ENCODE measurements at regions not wholly inside any gene's neighbourhood (a gene's known extent, or its start where the extent isn't known, plus 50 kb on each side); places are given as distances from the start of the nearest gene placed in this dataset.
"Not testable (repeated sequence)": the region's sequence is repeated elsewhere in the genome, so short reads cannot be mapped to it uniquely, and the experiment has no call there.

DNA sequence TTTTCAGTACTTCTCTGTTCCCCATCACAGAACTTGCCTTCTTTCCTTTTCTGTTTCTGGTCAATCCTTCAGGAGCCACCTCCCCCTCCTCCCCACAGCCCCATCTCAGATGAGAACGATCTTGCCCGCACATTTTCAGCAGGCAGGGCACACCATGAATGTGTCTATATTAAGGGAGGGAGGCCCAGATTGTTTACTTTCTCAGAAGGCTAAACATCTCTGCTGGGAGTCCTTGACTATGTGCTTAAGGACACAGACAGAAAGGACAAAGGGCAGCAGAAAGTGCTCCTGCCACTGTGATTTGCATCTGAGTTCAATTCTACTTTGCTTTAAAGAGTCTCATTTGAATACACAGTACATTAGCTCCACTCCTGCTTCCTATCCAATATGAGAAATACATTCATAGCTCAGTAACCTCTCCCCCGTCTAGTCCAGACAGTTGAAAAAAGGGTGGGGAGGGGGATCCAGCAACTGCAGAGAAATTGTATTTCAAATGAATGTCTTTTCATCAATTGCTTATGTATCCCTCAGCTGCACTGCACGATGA lies 175.0 kb upstream of the PARD3B start:
- DNase-seq, result no peak

DNA sequence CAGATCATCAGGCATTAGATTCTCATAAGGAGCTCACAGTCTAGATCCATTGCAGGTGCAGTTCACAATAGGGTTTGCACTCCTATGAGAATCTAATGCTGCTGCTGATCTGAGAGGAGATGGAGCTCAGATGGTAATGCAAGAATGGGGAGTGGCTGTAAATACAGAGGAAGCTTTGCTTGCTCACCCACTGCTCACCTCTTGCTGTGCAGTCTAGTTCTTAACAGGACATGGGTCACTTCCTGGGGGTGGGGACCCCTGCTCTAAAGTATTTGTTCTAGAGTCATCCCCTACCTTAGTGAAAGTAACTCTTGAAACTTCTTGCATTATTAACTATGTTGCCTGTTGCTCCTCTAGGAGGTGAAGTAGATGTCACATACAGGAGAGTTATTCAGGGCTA lies 171.3 kb upstream of the PARD3B start:
- DNase-seq, result no peak

GRCh38 chr2:204380141-204380881 lies 165.0 kb upstream of the PARD3B start:
- no peak for DNase-seq

DNA sequence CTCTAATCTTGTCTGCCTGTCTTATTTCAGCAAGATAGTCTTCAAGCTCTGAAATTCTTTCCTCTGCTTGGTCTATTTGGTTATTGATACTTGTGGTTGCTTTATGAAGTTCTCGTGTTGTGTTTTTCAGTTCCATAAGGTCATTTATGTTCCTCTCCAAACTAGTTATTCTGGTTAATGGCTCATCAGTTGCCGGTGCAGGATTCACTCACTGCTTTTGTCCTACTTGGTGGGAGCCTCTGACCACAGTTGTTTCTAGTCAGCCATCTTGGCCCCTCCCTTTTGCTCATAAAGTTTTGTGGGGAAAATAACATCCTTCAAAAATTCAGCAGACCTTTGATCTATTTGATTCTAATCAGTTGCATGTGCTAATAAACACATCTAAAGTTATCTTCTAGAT lies 158.6 kb upstream of the PARD3B start:
- no peak for DNase-seq

- DNase-seq, result no peak
Observed at GRCh38 chr2:204389120-204389519, 156.2 kb upstream of the PARD3B start.

GRCh38 chr2:204389856-204390255 lies 155.4 kb upstream of the PARD3B start:
- DNase-seq, result no peak

DNA sequence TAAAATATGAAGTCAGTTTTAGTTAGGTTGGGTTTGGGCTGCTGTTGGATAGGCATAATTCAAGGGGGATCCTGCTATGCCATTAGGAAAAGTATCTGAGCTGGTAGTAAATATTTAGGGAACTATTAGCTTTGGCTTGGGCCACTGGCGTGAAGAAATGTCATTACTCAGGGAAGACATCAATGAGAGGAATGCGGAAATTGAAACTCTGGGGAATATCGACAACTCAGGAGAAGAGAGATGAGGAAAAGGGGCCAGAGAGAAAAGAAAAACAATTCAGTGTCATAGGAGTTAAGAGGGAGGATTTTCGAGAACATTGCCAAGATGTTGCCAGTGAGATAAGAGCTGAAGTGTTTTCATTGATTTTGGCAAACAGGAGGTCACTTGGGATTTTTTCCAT lies 149.7 kb upstream of the PARD3B start:
- no peak for DNase-seq

DNA sequence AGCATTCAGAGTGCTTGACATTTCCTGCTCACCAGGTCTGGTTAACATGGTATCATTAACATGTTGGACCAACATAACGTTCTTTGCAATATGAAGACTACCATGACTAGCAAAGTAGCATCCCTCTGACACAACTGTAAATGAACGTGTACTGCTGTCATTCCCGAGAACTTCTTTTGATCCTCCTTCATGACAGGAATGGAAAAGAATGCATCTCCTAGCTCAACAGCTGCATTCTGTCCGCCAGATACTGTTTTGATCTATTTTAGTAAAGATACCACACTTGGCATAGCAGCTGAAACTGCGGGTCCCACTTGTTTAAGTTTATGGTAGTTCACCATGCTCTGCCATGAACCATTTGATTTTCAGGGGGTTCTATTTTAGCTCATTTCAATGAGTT lies 144.2 kb upstream of the PARD3B start:
- DNase-seq, result no peak

DNA sequence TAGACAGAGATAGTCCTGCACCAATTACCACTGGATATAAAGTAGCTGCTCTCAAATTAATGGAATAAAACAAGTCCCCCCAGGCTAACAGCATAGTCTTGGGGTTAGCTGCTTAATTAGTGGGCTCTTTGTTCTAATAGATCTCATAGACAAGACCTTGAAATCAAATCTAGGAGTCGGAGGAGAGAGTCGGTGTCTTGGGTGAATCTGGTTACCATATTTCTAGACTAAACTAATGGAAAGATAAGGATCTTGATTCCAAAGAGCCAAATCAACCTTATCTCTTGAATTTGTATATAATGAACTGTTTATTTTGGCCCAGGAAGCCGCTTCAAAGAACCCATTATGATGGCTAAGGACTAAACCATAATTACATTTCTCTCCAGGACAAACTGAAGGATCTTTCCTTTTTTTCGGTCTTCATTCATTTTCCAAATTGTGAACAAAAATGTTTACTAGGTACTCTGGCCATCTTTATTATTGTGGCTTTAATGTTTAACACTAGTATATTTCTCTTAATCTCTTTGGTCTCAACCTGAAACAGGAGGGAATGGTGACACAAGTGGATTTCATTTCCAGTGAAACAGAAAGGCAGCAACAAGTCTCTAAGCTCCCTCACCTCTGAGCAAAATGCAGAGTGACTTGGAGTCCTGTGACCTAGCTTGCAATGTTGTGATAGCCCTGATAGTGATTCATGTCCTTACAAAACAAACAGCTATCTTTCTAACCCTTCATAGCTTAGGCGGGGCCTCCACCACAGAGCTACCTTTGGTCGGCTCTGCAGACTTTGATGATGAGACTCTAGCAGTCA lies 137.9 kb upstream of the PARD3B start:
- no peak for DNase-seq

DNA sequence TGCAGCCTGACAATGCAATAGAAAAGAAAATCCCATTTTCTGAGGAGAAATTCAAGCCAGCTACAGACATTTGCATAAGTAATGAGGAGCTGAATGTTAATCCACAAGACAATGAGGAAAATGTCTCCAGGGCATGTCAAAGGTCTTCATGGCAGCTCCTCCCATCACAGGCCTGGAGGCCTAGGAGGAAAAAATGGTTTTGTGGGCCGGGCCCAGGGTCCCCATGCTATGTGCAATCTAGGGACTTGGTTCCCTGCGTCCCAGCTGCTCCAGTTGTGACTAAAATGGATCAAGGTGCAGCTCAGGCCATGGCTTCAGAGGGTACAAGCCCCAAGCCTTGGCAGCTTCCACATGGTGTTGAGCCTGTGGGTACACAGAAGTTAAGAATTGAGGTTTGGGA lies 132.5 kb upstream of the PARD3B start:
- not testable (repeated sequence) for DNase-seq

- no peak for DNase-seq
Observed at GRCh38 chr2:204415406-204416181, 129.7 kb upstream of the PARD3B start.

DNA sequence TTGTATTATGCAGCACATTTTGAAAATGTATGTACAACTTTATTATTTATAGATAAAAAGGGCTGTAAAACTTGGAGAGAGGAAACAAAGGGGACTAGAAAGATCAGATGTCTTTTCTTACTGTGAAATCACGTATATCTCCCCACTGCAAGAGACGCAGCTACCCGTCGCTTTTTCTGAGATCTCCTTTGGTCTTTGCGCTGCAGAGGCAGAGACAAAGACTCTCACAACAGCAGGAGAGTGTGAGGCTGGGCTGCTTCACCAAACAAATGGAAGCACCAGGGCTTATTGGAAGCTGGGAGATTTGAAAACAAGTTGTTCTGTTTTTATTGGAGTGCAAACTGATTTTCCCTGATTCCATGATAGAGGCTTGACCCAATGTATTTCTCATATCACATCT lies 129.0 kb upstream of the PARD3B start:
- DNase-seq, result no peak

DNA sequence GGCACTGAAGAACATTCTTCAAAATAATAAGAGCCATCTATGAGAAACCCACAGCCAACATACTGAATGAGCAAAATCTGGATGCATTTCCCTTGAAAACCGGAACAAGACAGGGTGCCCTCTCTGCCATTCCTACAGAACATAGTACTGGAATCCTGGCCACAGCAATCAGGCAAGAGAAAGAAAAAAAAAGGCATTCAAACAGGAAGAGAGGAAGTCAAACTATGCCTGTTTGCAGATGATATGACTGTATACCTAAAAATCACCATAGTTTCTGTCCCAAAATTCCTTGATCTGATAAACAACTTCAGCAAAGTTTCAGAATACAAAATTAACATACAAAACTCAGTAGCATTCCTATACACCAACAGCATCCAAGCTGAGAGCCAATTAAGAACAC lies 119.5 kb upstream of the PARD3B start:
- no peak for DNase-seq

GRCh38 chr2:204428675-204429074 lies 116.6 kb upstream of the PARD3B start:
- no peak for DNase-seq

DNA sequence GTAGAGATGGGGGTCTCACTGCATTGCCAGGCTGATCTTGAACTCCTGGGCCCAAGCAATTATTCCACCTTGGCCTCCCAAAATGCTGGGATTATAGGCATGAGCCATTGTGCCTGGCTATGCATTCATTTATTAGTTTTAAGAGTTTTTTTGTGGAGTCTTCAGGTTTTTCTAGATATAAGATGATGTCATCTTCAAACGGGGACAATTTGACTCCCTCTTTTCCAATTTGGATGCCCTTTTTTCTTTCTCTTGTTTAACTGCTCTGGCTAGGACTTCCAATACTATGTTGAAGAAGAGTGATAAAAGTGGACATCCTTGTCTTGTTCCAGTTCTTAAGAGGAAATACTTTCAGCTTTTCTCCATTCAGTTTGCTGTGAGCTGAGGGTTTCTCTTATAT lies 113.7 kb upstream of the PARD3B start:
- no peak for DNase-seq

DNA sequence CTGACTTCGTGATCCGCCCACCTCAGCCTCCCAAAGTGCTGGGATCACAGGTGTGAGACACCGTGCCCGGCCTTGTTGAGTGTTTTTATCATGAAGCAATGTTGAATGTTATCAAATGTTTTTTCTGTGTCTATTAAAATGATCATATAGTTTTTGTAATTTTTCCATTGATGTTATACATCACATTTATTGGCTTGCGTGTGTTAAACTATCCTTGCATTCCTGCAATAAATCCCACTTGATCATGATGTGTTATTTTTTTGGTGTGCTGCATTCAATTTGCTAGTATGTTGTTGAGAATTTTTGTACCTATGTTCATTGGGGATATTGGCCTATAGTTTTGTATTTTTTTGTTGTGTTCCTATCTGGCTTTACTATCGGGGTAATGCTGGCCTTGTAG lies 113.1 kb upstream of the PARD3B start:
- DNase-seq, result no peak

GRCh38 chr2:204434660-204435462 lies 110.4 kb upstream of the PARD3B start:
- DNase-seq, result no peak

DNA sequence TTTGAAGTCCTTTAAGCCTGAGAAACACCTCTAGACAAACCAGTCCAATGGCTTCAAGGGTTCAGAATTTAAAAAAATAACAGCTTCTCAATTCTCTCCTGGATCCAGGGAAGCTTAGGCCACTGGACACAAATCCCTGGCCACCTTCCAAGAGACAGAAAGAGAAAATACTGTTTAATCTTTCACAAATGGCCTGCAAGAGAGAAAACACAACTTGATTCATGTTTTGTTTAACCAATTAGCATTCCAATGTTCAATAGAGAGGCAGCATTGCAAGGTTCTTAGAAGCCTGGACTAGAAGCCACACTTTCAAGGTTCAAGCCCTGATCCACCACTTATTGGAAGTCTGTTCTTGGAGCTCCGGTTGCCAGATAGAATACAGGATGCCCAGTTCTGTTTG lies 109.0 kb upstream of the PARD3B start:
- DNase-seq, result no peak

DNA sequence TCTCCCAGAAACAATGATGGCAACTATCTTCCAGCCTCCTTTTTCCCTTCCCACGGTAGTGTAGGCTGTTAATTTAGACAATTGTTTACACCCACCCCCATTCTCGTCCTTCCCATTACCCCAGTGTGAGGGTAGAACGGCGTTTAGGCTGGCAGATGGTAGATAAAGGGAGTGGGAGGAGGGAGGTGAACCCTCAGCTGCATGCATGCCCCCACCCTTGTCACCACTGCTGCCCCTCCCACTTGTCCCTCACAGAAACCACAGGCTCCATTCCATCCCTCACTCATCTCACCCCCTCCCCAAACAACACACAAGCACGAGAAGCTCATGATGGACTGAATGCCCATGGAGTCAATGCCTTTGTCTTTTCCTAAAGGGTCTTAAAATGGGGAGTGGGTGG lies 107.9 kb upstream of the PARD3B start:
- DNase-seq, result no peak

DNA sequence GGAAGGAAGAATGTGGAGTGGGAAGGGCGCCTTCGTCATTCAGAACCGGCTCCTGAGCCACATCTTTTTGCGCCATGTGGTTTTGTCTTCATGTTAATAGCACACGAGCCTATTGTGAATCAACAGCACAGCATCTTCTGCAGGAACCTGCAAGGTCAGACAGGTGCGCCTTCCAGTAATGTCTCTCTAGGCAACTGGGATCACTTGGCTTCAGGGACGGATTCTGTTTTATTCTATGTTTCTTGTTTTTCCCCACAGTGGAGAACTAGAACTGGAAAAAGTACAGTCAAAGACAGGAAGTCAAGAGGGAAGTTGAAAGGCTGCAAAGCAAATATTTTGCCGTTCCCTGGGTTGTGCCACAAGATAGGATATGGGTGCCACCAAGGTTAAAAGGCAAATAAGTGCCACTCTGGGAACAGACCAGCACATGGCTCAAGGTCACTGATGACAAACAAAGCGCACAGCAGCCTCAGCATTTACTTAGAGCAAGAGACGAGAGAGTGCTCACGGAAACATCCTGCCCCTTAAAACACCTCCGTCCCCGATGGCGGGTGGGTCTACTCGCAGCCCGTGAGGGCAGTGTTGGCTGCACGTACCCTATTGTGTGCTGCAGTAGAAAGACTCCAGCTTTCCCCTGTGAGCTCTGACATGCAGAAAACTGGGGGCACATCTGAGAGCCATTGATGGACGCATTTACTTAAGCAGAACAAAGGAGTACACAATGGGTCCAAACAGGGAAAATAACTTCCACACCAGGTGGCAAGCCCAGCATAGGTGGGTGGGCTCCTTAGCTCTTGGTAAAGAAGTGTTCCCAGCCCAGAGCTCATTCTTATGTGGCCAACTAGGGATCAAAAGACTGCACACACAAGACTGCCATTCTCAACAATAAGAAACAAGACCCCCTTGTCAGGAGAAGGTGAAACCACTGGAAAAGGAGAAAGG lies 107.2 kb upstream of the PARD3B start:
- no peak for DNase-seq

DNA sequence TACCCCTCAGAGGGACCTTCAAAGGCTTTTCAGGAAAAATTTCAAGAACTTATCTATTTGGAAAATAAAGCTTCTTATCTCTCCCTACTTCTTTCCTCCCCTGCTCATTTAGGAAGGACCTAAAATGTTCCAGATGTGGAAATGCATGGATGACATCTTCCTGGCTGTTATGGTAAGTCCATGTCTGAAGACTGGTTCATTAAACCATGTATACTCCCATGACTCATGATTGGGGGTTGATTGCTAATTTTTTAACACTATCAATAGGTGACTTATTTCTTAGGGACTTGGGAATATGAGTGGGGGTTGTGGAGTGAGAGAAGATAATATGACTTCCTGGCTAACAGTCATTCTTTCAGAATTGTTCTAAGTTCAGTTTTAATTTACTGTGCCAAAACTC lies 104.0 kb upstream of the PARD3B start:
- no peak for DNase-seq

Data from activated CD8-positive, alpha-beta memory T cell treated with anti-CD3 and anti-CD28 coated beads, Interleukin-2, amount 50 U/mL, for 4 hours (primary cell).